IMR-90 (cell line): ENCODE measurements at regions not wholly inside any gene's neighbourhood (a gene's known extent, or its start where the extent isn't known, plus 50 kb on each side); places are given as distances from the start of the nearest gene placed in this dataset.

Experiments used
- ATAC-seq: fragments of 200-7000 bp; cut with Tn5 transposase; 2 replicates; pipeline ENCODE4 v1.9.1; 2020; ENCODE audit warnings: low read depth, mild to moderate bottlenecking, moderate library complexity
- BruUV-seq: library from RNA; stranded (reverse); fragments of 400-500 nt; replicated peaks from 2 replicates; lab custom pipeline; 2021; lab: Mats Ljungman, UMichigan
- CTCF ChIA-PET: fragments of 300-600 bp; formaldehyde crosslinking; extraction: SDS; loops from one replicate; lab custom pipeline; 2021; ENCODE audit warnings: antibody characterized with exemption; lab: Yijun Ruan, JAX
- POLR2A ChIA-PET: fragments of 300-600 bp; sonication (Branson Sonifier 250); formaldehyde crosslinking; loops from one replicate; lab custom pipeline; 2022; ENCODE audit warnings: antibody characterized with exemption; ENCODE audit not compliant: unreplicated experiment; lab: Charles Lee
- DNase-seq: peaks from one replicate; pipeline ENCODE4 v3.0.0; 2013
- H2AFZ ChIP-seq: replicated peaks from 2 replicates; pipeline ENCODE3; 2013; ENCODE audit warnings: low read length, mild to moderate bottlenecking; ENCODE audit not compliant: poor library complexity
- H2AK5ac ChIP-seq: 2 replicates; pipeline ENCODE4 v1.6.1; 2013; ENCODE audit warnings: low read depth, low read length, inconsistent platforms
- H2AK9ac ChIP-seq: replicated peaks from 2 replicates; pipeline ENCODE3; 2013; ENCODE audit warnings: mild to moderate bottlenecking, low read depth, low read length, moderate library complexity; ENCODE audit not compliant: poor library complexity
- H2BK120ac ChIP-seq: 2 replicates; pipeline ENCODE4 v1.6.1; 2013; ENCODE audit warnings: low read depth, low read length, inconsistent platforms
- H2BK15ac ChIP-seq: 3 replicates; pipeline ENCODE4 v1.6.1; 2013; ENCODE audit warnings: low read depth, low read length, inconsistent platforms
- H2BK20ac ChIP-seq: 2 replicates; pipeline ENCODE4 v1.6.1; 2013; ENCODE audit warnings: low read depth, mild to moderate bottlenecking, inconsistent platforms, low read length, moderate library complexity
- H2BK5ac ChIP-seq: 2 replicates; pipeline ENCODE4 v1.6.1; 2013; ENCODE audit warnings: mild to moderate bottlenecking, low read depth, low read length, inconsistent platforms; ENCODE audit not compliant: poor library complexity, severe bottlenecking
- H3K14ac ChIP-seq: replicated peaks from 2 replicates; pipeline ENCODE4 v1.6.1; 2013; ENCODE audit warnings: low read depth, low read length, inconsistent platforms
- H3K18ac ChIP-seq: 2 replicates; pipeline ENCODE4 v1.6.1; 2013; ENCODE audit warnings: low read depth, low read length, control low read depth
- H3K23ac ChIP-seq: 2 replicates; pipeline ENCODE4 v1.6.1; 2013; ENCODE audit warnings: low read depth, low read length, inconsistent platforms
- H3K27ac ChIP-seq: 2 replicates; pipeline ENCODE4 v1.5.1; 2013; ENCODE audit warnings: mild to moderate bottlenecking, control low read depth, low read length; ENCODE audit not compliant: insufficient read depth
- H3K27me3 ChIP-seq: 2 replicates; pipeline ENCODE4 v1.6.1; 2013; ENCODE audit warnings: low read length; ENCODE audit not compliant: control insufficient read depth, insufficient read depth
- H3K36me3 ChIP-seq: 2 replicates; pipeline ENCODE4 v1.6.1; 2013; ENCODE audit warnings: low read length, mixed read lengths; ENCODE audit not compliant: control insufficient read depth, insufficient read depth
- H3K4ac ChIP-seq: 2 replicates; pipeline ENCODE4 v1.6.1; 2013; ENCODE audit warnings: low read depth, low read length, inconsistent platforms
- H3K4me1 ChIP-seq: 2 replicates; pipeline ENCODE4 v1.6.1; 2013; ENCODE audit warnings: low read length, mixed read lengths; ENCODE audit not compliant: control insufficient read depth, insufficient read depth
- H3K4me2 ChIP-seq: 2 replicates; pipeline ENCODE4 v1.6.1; 2013; ENCODE audit warnings: low read depth, mild to moderate bottlenecking, control low read depth, low read length, moderate library complexity
- H3K4me3 ChIP-seq: 2 replicates; pipeline ENCODE4 v1.5.1; 2013; ENCODE audit warnings: low read depth, mild to moderate bottlenecking, control low read depth, low read length, moderate library complexity; ENCODE audit not compliant: insufficient read depth
- H3K56ac ChIP-seq: 2 replicates; pipeline ENCODE4 v1.6.1; 2013; ENCODE audit warnings: low read length, inconsistent platforms; ENCODE audit not compliant: insufficient read depth; ENCODE audit errors: extremely low read depth
- H3K79me1 ChIP-seq, 2 experiments: 2 replicates each; pipeline ENCODE4 v1.6.1; 2013; ENCODE audit warnings: low read length in 2 of 2, inconsistent platforms in 1 of 2, low read depth in 1 of 2
- H3K9ac ChIP-seq: 2 replicates; pipeline ENCODE4 v1.6.1; 2013; ENCODE audit warnings: low read depth, low read length, control low read depth
- H3K9me1 ChIP-seq: 2 replicates; pipeline ENCODE4 v1.6.1; 2013; ENCODE audit warnings: low read length, inconsistent platforms; ENCODE audit not compliant: insufficient read depth
- H3K9me3 ChIP-seq: 2 replicates; pipeline ENCODE4 v1.6.1; 2013; ENCODE audit warnings: low read length; ENCODE audit not compliant: control insufficient read depth, insufficient read depth
- H4K20me1 ChIP-seq: 2 replicates; pipeline ENCODE4 v1.6.1; 2013; ENCODE audit warnings: low read length, inconsistent platforms; ENCODE audit not compliant: insufficient read depth
- H4K5ac ChIP-seq: 2 replicates; pipeline ENCODE4 v1.6.1; 2013; ENCODE audit warnings: mild to moderate bottlenecking, low read depth, low read length, control low read depth
- H4K8ac ChIP-seq, 2 experiments: 2 replicates each; pipeline ENCODE4 v1.6.1; 2013; ENCODE audit warnings: low read depth in 2 of 2, low read length in 2 of 2, control low read depth in 1 of 2, inconsistent platforms in 1 of 2
- H4K91ac ChIP-seq: 2 replicates; pipeline ENCODE4 v1.6.1; 2013; ENCODE audit warnings: low read depth, low read length, inconsistent platforms; ENCODE audit not compliant: insufficient read depth
- CHD1 ChIP-seq: IDR thresholded peaks from 2 replicates; pipeline ENCODE4 v1.6.1; 2012; ENCODE audit warnings: low read depth, low read length, improper control_type of control experiment
- MAZ ChIP-seq: IDR thresholded peaks from 2 replicates; pipeline ENCODE4 v1.6.1; 2012; ENCODE audit warnings: low read depth, mild to moderate bottlenecking, low read length, improper control_type of control experiment, moderate library complexity, borderline replicate concordance
- RCOR1 ChIP-seq: IDR thresholded peaks from 2 replicates; pipeline ENCODE4 v1.6.1; 2012; ENCODE audit warnings: mild to moderate bottlenecking, low read length, improper control_type of control experiment; ENCODE audit not compliant: insufficient replicate concordance
- WGBS, 2 experiments: methylation state at CpG; one replicate each; pipeline versions ENCODE4 v1.1.5 to v1.1.7; 2013; ENCODE audit warnings: missing lambda C conversion rate in 2 of 2; ENCODE audit not compliant: insufficient read length in 1 of 2; ENCODE audit errors: extremely low coverage in 2 of 2; 5-methylcytosine and 5-hydroxymethylcytosine counted together
- dilution Hi-C: fragments of 300-500 bp; cut with HindIII; formaldehyde crosslinking; loops from one replicate; pipeline ENCODE4 v1.14.3; 2018; ENCODE audit warnings: low sequenced_read_pairs; ENCODE audit not compliant: unreplicated experiment
- in situ Hi-C: fragments of 300-500 bp; cut with MboI; formaldehyde crosslinking; loops from 3 replicates; pipeline ENCODE4 v1.14.3; 2019; ENCODE audit warnings: low sequenced_read_pairs, inconsistent platforms, mixed read lengths
- intact Hi-C: fragments of 100-400 bp; cut with micrococcal nuclease; formaldehyde crosslinking; loops from 2 replicates; pipeline ENCODE4 v1.10.0; 2022

- no peak overlapping the region for H2BK5ac ChIP-seq
- POLR2A ChIA-PET = no interaction called here
- no peak overlapping the region for H3K4me3 ChIP-seq
- H3K56ac ChIP-seq = no peak overlapping the region
- H2BK120ac ChIP-seq = no peak overlapping the region
- H2AK5ac ChIP-seq = no peak overlapping the region
- H3K4me1 ChIP-seq = peaks cover 2% of the 10 kb centered on the region; the same call in 1 of the 2 replicates
- no peak overlapping the region for H3K18ac ChIP-seq
- CTCF ChIA-PET = no interaction called here
- H4K91ac ChIP-seq = no peak overlapping the region
- H3K27me3 ChIP-seq = no peaks in the 10 kb centered on the region
- no peak for TF ChIP-seq CHD1
- TF ChIP-seq MAZ = no peak
- no peak for TF ChIP-seq RCOR1
- H4K5ac ChIP-seq = no peak overlapping the region
- H3K27ac ChIP-seq = no peak overlapping the region
- no peak overlapping the region for H3K4me2 ChIP-seq
- no TSS peak for BruUV-seq
- H3K36me3 ChIP-seq = no peaks in the 10 kb centered on the region
- 92% methylated on average over 6 of the region's 10 CpGs; no CpG with 5 or more reads in 1 of the 2 experiments for WGBS, 2 experiments
- no peak overlapping the region for H2BK20ac ChIP-seq
- H2AFZ ChIP-seq = no peak overlapping the region
- no peak overlapping the region for H3K14ac ChIP-seq
- dilution Hi-C loops = no loop called here
- intact Hi-C loops = no loop called here
- no peak for ATAC-seq
- no peak overlapping the region for H3K9ac ChIP-seq
- no peaks in the 10 kb centered on the region for H3K9me3 ChIP-seq
- H2BK15ac ChIP-seq = no peak overlapping the region
- H4K8ac ChIP-seq = no peak overlapping the region
- H2AK9ac ChIP-seq = no peak overlapping the region
- no peak for DNase-seq
- no peaks in the 10 kb centered on the region; a peak in 1 of 4 replicates for H3K79me1 ChIP-seq
- H3K23ac ChIP-seq = no peak overlapping the region
- in situ Hi-C loops = no loop called here
- no peaks in the 10 kb centered on the region; the same call in 1 of the 2 replicates for H3K9me1 ChIP-seq
- no peak overlapping the region for H3K4ac ChIP-seq
- H4K20me1 ChIP-seq = no peaks in the 10 kb centered on the region
Observed at GRCh38 chr19:27744926-27745768, 1467.8 kb downstream of the UQCRFS1 start.
